ENCODE measurements at regions not wholly inside any gene's neighbourhood (a gene's known extent, or its start where the extent isn't known, plus 50 kb on each side); places are given as distances from the start of the nearest gene placed in this dataset.
A peak's percentile ranks its signal among the peaks of the same experiment; 100 is the strongest.

DNA sequence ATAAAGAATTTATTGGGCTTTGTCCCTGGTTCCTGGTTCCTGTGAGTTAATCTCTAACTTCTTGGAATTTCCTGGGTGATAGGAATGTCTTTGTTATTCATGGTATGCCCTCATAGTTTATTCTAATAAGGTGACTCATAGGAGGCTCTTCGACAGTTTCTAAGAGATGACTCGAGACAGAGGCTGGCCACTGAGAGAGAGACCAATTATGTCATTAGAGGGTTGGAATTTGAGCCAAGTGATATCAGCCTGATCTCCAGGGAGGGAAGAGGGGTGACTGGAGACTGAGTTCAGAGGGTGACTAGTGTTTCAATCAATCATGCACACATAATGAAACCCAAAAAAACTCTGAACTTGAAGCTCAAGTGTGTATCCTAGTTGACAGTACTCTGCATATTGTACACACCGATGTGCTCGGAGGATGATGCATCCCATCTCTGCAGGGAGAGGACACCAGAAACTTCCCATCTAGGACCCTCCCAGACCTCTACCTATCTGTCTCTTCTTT lies 185.7 kb downstream of the MTCL1 start (continued):
- TF ChIP-seq ARID4B (CRISPR knock-in tag; IDR thresholded peaks at IDR 0.05): no peak
- TF ChIP-seq CLOCK (CRISPR knock-in tag; IDR thresholded peaks at IDR 0.05; ENCODE audit: borderline replicate concordance): no peak
- TF ChIP-seq CTBP1 (IDR thresholded peaks at IDR 0.05; ENCODE audit: borderline replicate concordance): peak; percentile 86
- TF ChIP-seq RBM15 (IDR thresholded peaks at IDR 0.05; ENCODE audit: insufficient read depth, low read length): no peak
- peak; percentile 65 for TF ChIP-seq MTA1 (IDR thresholded peaks at IDR 0.05; ENCODE audit: borderline replicate concordance)
- TF ChIP-seq ZNF263 (CRISPR knock-in tag; IDR thresholded peaks at IDR 0.05; ENCODE audit: borderline replicate concordance): no peak
- no peak for TF ChIP-seq CHD1 (IDR thresholded peaks at IDR 0.05; ENCODE audit: low read length)
- no peak for TF ChIP-seq SIN3B (IDR thresholded peaks at IDR 0.05; ENCODE audit: low read depth)
- no peak for TF ChIP-seq POLR3A (IDR thresholded peaks at IDR 0.05; ENCODE audit: borderline replicate concordance, extremely low read depth, insufficient read depth, insufficient read length)
- TF ChIP-seq BDP1 (IDR thresholded peaks at IDR 0.05; ENCODE audit: insufficient read depth, insufficient read length): no peak
- peak; percentile 47; the same call in 1 of the 2 replicates for TF ChIP-seq ZBTB2 (IDR thresholded peaks at IDR 0.05)
- TF ChIP-seq NR4A1 (CRISPR knock-in tag; IDR thresholded peaks at IDR 0.05): no peak
- TF ChIP-seq NR4A1 (tag; IDR thresholded peaks at IDR 0.05): no peak
- 0 out of 4 replicates have a peak, but pooled peaks of 1 of the 2 experiments have one; percentile 38 for TF ChIP-seq SRF (CRISPR knock-in tag; IDR thresholded peaks at IDR 0.05)
- TF ChIP-seq GTF2A2 (tag; IDR thresholded peaks at IDR 0.05): no peak
- TF ChIP-seq, protein P1, sequence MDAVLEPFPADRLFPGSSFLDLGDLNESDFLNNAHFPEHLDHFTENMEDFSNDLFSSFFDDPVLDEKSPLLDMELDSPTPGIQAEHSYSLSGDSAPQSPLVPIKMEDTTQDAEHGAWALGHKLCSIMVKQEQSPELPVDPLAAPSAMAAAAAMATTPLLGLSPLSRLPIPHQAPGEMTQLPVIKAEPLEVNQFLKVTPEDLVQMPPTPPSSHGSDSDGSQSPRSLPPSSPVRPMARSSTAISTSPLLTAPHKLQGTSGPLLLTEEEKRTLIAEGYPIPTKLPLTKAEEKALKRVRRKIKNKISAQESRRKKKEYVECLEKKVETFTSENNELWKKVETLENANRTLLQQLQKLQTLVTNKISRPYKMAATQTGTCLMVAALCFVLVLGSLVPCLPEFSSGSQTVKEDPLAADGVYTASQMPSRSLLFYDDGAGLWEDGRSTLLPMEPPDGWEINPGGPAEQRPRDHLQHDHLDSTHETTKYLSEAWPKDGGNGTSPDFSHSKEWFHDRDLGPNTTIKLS (IDR thresholded peaks at IDR 0.05; ENCODE audit: borderline replicate concordance, low read depth): no peak
- TF ChIP-seq ZFP30 (CRISPR knock-in tag; IDR thresholded peaks at IDR 0.05; ENCODE audit: borderline replicate concordance): no peak
- TF ChIP-seq ZNF146 (CRISPR knock-in tag; IDR thresholded peaks at IDR 0.05; ENCODE audit: unreplicated experiment): no peak

Data from K562 (cell line).